ENCODE measurements at regions not wholly inside any gene's neighbourhood (a gene's known extent, or its start where the extent isn't known, plus 50 kb on each side); places are given as distances from the start of the nearest gene placed in this dataset.
"Not testable (repeated sequence)": the region's sequence is repeated elsewhere in the genome, so short reads cannot be mapped to it uniquely, and the experiment has no call there.

- Histone ChIP-seq H3K36me3 (ENCODE audit: insufficient read depth, low read length) (no peaks in the 10 kb centered on the region; the same call in 1 of the 2 replicates), H3K9ac (ENCODE audit: low read depth, low read length) (no peak overlapping the region)
Measured at GRCh38 chr11:100578831-100579311, 108.2 kb upstream of the ARHGAP42 start.

DNA sequence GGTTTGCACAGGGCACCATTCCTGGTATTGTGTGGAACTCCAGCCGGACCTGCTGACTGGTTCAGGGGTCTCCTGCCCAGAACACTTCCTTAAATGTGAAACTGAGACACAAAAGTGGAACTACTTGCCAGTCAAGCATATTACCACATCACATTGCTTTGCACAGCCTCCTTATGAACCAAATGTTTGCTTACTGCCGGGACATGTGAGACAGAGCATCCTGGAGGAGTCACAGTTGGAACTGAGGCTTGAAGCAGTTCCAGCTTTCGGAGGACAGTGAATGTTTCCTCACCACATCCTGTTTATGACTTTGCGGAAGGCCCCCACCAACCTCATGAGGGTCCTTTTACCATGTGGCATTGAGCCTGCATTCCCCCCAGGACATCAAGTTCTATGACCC, 105.8 kb upstream of the ARHGAP42 start:
- Histone ChIP-seq H3K4me1 (ENCODE audit: insufficient read depth, low read length) (peaks cover 11% of the 10 kb centered on the region), H3K9ac (ENCODE audit: low read depth, low read length) (no peak overlapping the region), H3K9me3 (ENCODE audit: control insufficient read depth, insufficient read depth, low read length) (no peaks in the 10 kb centered on the region), H3K36me3 (ENCODE audit: insufficient read depth, low read length) (no peaks in the 10 kb centered on the region)

More at GRCh38 chr11:100578831-100579311, 108.2 kb upstream of the ARHGAP42 start:
- Histone ChIP-seq H3K4me1 (ENCODE audit: insufficient read depth, low read length) (peaks cover 14% of the 10 kb centered on the region), H3K9me3 (ENCODE audit: control insufficient read depth, insufficient read depth, low read length) (no peaks in the 10 kb centered on the region)

DNA sequence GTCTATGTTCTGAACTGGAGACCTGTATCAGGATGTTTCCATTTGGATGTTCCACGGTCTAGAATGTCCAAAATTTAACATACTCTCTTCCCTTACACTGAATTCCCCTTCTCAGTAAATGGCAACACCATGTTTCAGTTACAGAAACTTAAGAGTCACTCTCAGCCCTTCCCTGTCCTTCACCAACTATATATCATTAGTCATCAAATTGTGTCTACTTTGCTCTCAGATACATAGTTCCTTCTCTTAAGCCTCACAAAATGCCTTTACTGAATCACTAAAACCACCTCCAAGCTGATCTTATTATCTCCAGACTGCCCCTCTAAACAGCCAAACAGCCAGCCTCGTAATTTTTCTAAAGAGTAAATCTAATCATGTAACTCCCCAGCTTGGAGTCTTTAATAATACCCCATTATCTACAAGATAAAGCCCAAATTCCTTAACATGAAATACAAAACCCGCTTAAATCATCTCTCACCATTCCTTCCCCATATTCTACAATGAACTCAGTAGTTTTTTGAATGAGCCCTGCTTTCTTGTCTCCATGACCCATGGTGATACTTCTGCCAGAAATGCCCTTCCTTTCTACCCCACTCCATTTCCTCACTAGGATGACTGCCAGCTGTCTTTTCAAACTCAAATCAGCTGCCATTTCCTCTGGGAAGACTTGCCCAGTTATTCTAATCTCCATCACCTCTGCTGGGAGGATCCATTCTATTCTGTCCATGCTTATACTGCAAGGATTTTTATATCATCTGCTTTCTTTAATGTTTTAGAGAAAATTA, 102.7 kb upstream of the ARHGAP42 start:
- Histone ChIP-seq H3K9me3 (ENCODE audit: control insufficient read depth, insufficient read depth, low read length) (no peaks in the 10 kb centered on the region), H3K9ac (ENCODE audit: low read depth, low read length) (no peak overlapping the region), H3K4me1 (ENCODE audit: insufficient read depth, low read length) (no peaks in the 10 kb centered on the region), H3K36me3 (ENCODE audit: insufficient read depth, low read length) (no peaks in the 10 kb centered on the region)

GRCh38 chr11:100585728-100586127, 101.4 kb upstream of the ARHGAP42 start:
- H3K9me3 ChIP-seq (ENCODE audit: control insufficient read depth, insufficient read depth, low read length), result no peaks in the 10 kb centered on the region
- H3K9ac ChIP-seq (ENCODE audit: low read depth, low read length), result no peak overlapping the region
- no peaks in the 10 kb centered on the region for H3K36me3 ChIP-seq (ENCODE audit: insufficient read depth, low read length)
- no peaks in the 10 kb centered on the region for H3K4me1 ChIP-seq (ENCODE audit: insufficient read depth, low read length)

GRCh38 chr11:100586361-100587101, 100.6 kb upstream of the ARHGAP42 start:
- Histone ChIP-seq H3K9me3 (ENCODE audit: control insufficient read depth, insufficient read depth, low read length) (no peaks in the 10 kb centered on the region), H3K4me1 (ENCODE audit: insufficient read depth, low read length) (no peaks in the 10 kb centered on the region), H3K36me3 (ENCODE audit: insufficient read depth, low read length) (no peaks in the 10 kb centered on the region), H3K9ac (ENCODE audit: low read depth, low read length) (no peak overlapping the region)

DNA sequence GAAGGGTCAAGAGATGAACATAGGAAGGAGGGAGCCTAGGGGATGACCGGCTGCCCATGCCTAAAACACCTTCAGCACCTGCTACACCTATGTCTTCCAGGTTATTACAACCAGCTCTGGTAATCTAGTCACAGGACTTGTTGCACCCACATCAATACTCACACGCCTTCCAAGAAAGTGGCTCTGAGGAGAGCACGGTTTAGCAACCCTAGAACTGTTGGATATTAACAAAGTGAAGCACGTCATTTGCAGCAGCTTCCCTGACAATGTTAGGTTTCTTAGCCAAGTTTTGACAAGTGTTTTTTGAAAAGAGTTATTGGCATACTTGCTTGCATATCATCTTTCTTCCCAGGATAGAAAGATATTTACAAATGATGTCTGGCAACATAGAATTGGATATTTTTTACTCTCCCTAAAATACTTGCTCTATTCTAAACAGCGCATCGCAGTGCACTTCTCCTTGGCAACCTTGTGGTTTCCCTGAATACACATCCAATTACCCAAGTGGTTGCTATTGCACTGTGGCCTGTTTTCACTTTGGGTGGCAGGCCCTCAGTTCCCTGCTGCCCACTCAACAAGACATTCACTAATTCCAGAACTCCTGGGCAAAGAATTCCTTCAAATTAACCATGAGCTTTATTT, 94.3 kb upstream of the ARHGAP42 start:
- Histone ChIP-seq H3K4me1 (ENCODE audit: insufficient read depth, low read length) (no peaks in the 10 kb centered on the region), H3K9me3 (ENCODE audit: control insufficient read depth, insufficient read depth, low read length) (no peaks in the 10 kb centered on the region), H3K36me3 (ENCODE audit: insufficient read depth, low read length) (no peaks in the 10 kb centered on the region), H3K9ac (ENCODE audit: low read depth, low read length) (no peak overlapping the region)

DNA sequence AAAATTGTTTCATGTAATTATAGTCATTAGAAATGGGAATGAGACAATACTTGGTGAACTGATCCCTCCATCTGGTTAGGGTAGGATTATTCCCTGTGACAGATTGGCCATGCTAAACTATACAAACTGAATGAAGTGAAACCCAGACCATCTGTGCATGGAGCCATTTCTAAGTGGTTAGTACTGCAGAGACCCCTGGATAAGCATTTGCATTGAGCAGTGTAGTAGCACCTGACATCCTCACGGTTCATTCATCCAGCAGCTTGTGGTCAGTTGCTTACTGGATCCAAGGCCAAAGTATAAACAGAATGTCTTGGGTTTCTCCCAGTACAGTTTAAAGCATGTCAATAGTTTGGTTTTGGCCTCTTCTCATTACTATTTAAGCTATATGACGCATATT, 93.8 kb upstream of the ARHGAP42 start:
- no peaks in the 10 kb centered on the region for H3K4me1 ChIP-seq (ENCODE audit: insufficient read depth, low read length)

DNA sequence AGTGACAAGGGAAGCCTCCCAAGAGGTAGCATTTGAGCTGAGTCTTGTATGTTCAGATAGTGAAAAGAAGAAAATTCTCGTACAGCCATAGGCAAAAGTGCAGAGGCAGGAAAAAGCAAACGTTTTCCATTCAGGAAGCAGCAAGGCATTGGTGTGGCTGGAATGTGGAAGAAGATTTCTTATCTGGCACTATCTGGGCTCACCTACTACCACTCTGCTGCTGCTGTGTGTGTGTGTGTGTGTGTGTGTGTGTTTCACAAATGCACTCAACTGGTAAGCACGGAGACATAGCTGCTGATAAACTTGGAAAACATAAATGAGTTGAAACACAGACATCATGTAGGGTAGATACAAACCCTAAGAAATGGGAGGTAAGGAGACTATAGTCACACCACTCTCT, 92.8 kb upstream of the ARHGAP42 start:
- Histone ChIP-seq H3K4me1 (ENCODE audit: insufficient read depth, low read length) (no peaks in the 10 kb centered on the region), H3K9me3 (ENCODE audit: control insufficient read depth, insufficient read depth, low read length) (no peaks in the 10 kb centered on the region)

More for the DNA sequence above, 93.8 kb upstream of the ARHGAP42 start:
- Histone ChIP-seq H3K9ac (ENCODE audit: low read depth, low read length) (no peak overlapping the region), H3K36me3 (ENCODE audit: insufficient read depth, low read length) (no peaks in the 10 kb centered on the region), H3K9me3 (ENCODE audit: control insufficient read depth, insufficient read depth, low read length) (no peaks in the 10 kb centered on the region)

DNA sequence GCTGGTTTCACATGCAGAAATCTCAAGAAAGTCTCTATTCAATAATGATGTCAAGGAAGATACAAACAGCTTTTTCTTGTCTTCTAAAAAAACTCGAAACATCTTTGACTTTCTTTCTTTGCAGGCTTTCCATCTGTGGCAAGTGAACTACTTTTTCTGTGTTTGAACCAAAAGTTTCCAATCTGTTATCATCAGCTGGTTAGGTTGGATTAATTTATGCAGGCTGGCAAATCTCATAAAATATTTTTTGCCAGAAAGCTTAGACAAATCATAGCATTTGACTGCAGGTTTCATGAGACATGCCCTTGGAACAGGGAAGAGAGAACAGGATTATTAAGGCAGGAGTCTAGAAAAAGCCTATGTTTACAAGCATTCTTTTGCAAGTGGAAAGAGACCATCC, 86.1 kb upstream of the ARHGAP42 start:
- no peaks in the 10 kb centered on the region for H3K9me3 ChIP-seq (ENCODE audit: control insufficient read depth, insufficient read depth, low read length)
- H3K4me1 ChIP-seq (ENCODE audit: insufficient read depth, low read length), result no peaks in the 10 kb centered on the region
- no peak overlapping the region for H3K9ac ChIP-seq (ENCODE audit: low read depth, low read length)
- no peaks in the 10 kb centered on the region for H3K36me3 ChIP-seq (ENCODE audit: insufficient read depth, low read length)

More for the DNA sequence above, 92.8 kb upstream of the ARHGAP42 start:
- Histone ChIP-seq H3K9ac (ENCODE audit: low read depth, low read length) (no peak overlapping the region), H3K36me3 (ENCODE audit: insufficient read depth, low read length) (no peaks in the 10 kb centered on the region)

DNA sequence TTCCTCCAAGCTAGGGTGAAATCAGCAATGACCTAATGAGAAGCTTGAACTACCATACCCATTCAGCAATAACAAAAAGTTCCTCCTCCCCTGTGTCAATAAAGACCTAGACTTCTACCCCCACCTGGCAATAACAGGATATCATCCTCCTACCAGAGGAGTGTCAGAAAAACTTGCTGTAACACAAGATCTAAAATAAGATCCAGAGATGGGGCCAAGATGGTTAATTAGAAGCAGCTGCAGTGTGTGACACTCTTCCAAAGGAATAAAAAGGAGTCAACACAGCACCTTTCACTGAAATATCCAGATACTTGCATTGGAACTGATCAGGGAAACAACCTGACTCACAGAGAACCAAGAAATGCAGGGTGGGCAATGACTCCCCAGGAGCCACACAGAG, 84.4 kb upstream of the ARHGAP42 start:
- H3K36me3 ChIP-seq (ENCODE audit: insufficient read depth, low read length), result no peaks in the 10 kb centered on the region
- H3K9ac ChIP-seq (ENCODE audit: low read depth, low read length), result no peak overlapping the region
- H3K4me1 ChIP-seq (ENCODE audit: insufficient read depth, low read length), result no peaks in the 10 kb centered on the region
- no peaks in the 10 kb centered on the region for H3K9me3 ChIP-seq (ENCODE audit: control insufficient read depth, insufficient read depth, low read length)

- H3K36me3 ChIP-seq (ENCODE audit: insufficient read depth, low read length); H3K4me1 ChIP-seq (ENCODE audit: insufficient read depth, low read length); H3K9ac ChIP-seq (ENCODE audit: low read depth, low read length); H3K9me3 ChIP-seq (ENCODE audit: control insufficient read depth, insufficient read depth, low read length): not testable (repeated sequence)
Measured at GRCh38 chr11:100607761-100608160, 79.3 kb upstream of the ARHGAP42 start.

GRCh38 chr11:100612766-100613165, 74.3 kb upstream of the ARHGAP42 start:
- Histone ChIP-seq H3K36me3 (ENCODE audit: insufficient read depth, low read length) (no peaks in the 10 kb centered on the region), H3K4me1 (ENCODE audit: insufficient read depth, low read length) (no peaks in the 10 kb centered on the region), H3K9me3 (ENCODE audit: control insufficient read depth, insufficient read depth, low read length) (no peaks in the 10 kb centered on the region; the same call in 1 of the 2 replicates), H3K9ac (ENCODE audit: low read depth, low read length) (no peak overlapping the region)

- no peak overlapping the region for H3K9ac ChIP-seq (ENCODE audit: low read depth, low read length)
- H3K9me3 ChIP-seq (ENCODE audit: control insufficient read depth, insufficient read depth, low read length), result peaks cover 16% of the 10 kb centered on the region
- no peaks in the 10 kb centered on the region for H3K36me3 ChIP-seq (ENCODE audit: insufficient read depth, low read length)
- peaks cover 10% of the 10 kb centered on the region for H3K4me1 ChIP-seq (ENCODE audit: insufficient read depth, low read length)
Measured at GRCh38 chr11:100618914-100619313, 68.2 kb upstream of the ARHGAP42 start.

GRCh38 chr11:100619484-100619883, 67.6 kb upstream of the ARHGAP42 start:
- H3K9ac ChIP-seq (ENCODE audit: low read depth, low read length), result no peak overlapping the region
- peaks cover 10% of the 10 kb centered on the region for H3K4me1 ChIP-seq (ENCODE audit: insufficient read depth, low read length)
- no peaks in the 10 kb centered on the region for H3K36me3 ChIP-seq (ENCODE audit: insufficient read depth, low read length)
- peaks cover 16% of the 10 kb centered on the region for H3K9me3 ChIP-seq (ENCODE audit: control insufficient read depth, insufficient read depth, low read length)

Data from ES-I3 (cell line).